ELF-1 (cell line): ENCODE measurements at regions not wholly inside any gene's neighbourhood (a gene's known extent, or its start where the extent isn't known, plus 50 kb on each side); places are given as distances from the start of the nearest gene placed in this dataset.

ENCODE experiments used
- DNase-seq: peaks from one replicate; pipeline ENCODE4 v3.0.0-alpha.2; 2016; ENCODE audit warnings: low read depth, low spot score

DNA sequence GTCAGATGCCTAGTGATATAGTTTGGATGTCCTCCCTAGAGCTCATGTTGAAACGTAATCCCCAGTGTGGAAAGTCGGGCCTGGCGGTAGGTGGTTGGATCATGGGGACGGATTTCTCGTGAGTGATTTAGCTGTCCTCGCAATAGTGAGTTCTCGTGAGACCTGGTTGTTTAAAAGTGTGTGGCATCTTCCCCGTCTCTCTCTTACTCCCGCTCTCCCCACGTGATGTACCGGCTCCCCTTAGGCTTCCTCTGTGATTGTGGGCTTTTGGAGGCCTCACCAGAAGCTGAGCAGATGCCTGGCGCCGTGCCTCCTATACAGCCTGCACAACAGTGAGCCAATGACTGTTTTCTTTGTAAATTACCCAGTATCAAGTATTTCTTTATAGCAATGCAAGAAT lies 264.5 kb downstream of the TTLL7 start:
- DNase-seq = no peak

DNA sequence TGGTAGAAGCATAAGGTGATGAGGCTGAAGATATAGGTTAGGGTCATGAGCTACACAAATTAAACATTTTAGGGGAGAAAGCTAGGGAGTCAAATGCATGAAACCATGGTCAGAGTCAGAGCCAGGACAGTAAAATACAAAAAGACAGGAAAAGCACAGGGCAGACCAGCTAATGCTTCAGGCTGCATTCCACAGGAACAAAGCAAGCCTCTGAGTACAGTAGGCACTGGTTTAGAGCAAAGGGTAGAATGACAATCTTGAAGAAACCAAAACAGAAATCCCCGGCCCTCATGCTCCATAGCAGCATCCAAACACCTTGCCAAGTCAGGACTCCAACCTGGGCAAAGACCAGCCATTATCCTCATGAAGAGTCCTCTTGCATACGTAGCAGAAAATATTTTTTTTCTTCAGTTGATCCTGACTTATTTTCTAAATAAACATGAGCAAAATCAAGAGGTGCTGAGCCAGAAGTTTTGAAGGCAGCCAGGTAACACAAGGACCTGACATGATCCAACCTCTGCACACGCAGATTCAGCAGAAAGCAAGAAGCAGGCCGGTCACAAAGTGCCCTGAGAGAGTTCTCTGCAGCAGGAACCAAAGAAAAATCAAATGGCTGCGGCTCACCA lies 273.1 kb downstream of the TTLL7 start:
- peak; percentile 43 for DNase-seq

DNA sequence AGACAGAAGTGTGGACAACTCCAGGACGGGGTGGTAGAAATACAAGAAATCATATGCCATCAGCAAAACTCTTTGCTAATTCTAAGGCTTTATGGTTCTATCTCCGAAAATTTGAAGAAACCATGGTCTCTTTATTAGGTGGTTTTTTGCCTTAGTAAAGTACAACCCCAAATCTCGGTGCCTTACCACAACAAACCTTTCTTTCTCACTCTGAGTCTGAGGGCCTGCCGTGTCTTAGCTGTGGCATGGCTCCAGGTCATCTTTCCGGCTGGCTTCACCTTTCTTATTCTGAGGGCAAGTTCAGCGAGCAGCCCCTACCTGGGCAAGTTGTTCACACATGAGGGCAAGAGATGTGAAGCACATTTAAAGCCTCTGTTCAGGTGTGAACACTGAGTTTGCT lies 280.6 kb downstream of the TTLL7 start:
- DNase-seq = no peak

DNA sequence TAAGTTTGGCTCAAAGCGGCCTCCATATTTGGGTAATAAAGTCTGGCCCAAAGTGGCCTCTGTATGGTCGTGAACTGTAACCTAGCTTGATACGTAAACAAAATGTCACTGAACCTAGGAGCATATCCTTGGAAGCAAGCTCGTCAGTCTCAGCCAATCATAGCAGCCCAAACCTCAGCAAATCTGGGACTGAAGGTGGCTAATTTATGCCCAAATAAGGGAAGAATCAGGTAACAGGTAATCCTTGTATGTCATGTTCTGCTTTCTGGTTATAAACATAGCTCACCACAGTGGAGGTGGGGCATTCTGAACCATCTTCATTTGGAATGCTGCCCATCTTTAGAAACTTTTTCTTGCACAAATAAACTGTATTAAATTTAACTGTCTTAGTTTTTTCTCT lies 281.1 kb downstream of the TTLL7 start:
- DNase-seq = no peak

DNA sequence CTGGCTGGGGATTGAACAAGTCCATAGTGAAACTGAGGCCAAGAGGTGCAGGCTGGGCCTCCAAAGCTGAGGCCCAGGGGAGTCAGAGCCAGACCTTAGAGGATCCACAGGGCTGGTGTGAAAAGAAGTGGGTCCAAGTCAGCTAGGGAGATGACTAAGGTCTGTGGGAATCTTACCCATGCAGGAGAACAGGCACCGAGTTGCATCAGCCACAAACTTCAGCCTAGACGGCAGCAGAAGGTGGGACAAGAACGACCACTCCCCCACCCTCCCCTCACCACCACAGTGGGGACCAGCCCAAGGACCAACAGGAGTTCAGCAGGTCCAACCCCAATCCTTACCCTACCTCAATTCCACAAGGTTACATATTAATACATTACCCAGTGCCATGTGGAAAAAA lies 282.3 kb downstream of the TTLL7 start:
- no peak for DNase-seq

DNA sequence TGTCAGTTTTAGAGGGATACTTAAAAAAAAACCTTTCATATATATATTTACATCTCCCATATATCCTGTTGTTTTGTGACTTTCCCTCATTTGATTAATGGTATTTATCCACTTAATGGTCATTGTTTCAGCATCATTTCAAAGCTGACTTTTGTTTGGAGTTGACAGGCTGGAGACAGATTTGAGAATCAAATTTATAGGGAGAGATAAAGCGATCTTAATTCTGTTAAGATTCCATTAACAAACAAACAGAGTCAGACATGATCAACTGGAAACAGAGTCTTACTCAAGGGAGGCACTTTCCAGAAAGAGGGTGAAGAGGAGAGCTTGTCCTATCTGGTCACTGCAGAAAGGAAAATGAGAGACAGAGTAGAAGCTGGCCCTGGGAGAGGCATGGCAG lies 283.4 kb downstream of the TTLL7 start:
- no peak for DNase-seq

DNA sequence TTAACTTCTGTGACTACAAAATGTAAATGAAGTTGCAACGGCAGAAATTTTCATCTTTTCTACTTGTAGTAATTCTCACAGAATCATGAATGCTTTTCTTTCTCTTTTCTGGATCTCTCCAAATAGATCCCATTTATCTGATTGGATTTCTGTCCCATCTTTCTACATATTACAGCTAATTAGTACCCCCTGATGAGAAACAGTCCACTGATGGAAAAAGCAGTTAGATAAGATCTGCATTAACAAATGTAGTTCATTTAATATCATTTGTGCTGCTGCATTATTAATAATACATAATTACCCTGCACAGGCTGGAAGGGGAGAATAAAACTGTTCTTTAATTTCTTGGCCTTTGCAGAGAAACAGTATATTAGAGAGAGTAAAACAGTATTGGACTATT lies 289.3 kb downstream of the TTLL7 start:
- no peak for DNase-seq

DNA sequence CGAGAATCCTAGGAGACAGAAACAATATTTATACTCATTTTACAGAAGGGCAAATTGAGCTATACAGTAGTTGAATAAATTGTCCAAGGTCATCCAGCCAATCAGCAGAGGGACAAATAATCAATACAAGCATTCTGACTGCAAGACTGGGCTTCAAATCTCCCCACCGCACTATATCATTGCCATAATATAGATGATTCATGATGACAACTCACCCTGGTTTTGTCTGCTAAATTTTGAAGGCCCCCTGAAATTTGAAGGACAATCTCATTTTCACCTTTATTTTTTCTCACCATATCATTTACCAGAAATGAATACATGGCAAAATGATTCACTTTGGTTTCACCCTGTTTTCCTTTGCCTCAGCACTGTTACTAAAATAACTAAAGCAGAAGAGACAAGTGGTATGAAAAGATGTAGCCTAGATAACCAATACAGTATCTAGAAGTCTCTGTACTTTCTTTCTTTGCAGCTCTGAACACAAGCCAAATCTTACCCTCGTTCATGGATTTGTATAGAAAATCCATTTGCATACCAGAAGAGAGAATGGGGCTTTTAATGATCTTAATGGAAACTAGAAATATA lies 292.5 kb downstream of the TTLL7 start:
- DNase-seq = no peak

DNA sequence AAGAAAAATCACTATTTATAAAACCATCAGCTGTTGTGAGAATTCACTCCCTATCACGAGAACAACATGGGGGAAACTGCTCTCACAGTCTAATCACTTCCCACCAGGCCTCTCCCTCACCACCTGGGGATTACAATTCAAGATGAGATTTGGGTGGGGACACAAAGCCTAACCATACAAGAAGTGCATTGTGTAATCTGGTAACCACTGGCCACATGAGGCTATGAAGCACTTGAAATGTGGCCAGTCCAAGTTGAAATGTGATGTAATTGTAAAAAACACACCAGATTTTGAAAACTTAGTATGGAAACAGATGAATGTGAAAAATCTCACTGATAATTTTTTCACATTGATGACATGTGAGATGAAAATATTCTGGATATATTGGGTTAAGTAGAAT lies 293.8 kb downstream of the TTLL7 start:
- no peak for DNase-seq

DNA sequence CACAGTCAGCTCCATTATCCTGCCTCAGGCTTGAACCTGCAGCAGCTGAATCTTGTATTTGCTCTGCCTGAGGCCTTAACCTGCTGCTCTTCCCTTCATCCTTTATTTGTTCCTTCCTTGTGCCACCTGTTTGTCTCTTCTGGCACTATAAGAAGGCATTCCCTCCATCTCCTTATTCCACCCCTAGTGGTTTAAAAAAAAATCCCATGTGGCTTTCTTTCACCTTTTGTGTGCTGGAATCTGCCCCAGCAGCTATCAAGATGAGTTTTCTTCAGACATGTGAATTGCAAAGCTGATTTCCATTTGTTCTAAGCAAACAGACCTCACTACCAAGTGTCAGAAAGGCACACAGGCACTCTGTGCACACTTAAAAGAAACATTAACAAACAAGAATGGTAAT lies 294.6 kb downstream of the TTLL7 start:
- DNase-seq = no peak

DNA sequence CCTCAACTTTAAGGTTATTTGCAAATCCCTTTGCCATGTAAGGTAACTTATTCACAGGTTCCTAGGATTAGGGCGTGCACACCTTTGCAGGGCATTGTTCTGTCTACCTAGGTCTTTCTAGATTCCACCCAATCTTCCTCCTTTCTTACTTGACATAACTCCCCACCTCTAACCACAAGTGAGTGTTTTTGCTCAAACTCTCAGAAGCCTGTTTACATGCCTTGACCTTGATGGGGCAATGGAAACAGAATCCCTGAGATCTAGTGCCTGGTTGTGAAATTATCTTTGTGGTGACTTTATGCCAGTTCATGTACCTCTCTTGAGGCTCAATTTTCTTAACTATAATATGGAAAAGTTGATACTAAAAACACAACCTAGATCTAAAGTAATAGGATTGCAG lies 296.6 kb downstream of the TTLL7 start:
- DNase-seq = no peak

DNA sequence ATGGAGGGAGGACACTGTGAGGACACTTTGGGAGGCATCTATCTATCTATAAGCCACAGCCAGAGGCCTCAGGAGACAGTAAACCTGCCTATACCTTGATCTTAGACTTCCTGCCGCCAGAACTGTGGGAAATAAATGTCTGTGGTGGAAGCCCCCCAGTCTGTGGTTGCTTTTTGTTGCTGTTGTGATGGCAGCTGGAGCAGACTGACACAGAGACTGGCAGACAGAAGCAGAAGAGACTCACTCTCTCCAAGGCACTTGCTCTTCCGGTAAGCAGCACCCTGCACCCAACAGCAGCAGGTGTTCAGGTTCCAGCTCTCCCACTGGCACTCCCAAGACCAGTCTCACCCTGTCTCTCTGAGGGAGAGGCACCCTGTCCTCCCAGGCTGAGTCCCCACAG lies 297.6 kb downstream of the TTLL7 start:
- DNase-seq = no peak

DNA sequence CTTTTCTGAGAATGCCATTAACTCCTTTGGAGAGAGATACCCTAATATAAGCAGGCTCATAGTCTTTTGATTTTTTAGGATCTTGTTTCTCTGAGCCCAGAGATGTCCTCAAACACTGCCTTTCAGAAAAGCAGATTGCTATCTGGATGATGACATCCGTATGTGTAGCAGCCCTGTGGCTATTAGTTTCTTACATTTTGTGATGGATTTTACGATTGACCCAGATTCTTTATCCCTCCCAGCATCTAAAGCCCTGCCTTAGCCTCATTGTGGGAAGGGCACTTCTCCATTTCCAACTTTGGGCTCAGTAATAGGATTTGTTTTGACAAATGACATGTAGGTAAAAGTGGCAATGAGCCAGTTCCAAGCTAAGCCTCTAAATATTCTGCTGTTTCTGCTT lies 300.3 kb downstream of the TTLL7 start:
- DNase-seq = no peak

DNA sequence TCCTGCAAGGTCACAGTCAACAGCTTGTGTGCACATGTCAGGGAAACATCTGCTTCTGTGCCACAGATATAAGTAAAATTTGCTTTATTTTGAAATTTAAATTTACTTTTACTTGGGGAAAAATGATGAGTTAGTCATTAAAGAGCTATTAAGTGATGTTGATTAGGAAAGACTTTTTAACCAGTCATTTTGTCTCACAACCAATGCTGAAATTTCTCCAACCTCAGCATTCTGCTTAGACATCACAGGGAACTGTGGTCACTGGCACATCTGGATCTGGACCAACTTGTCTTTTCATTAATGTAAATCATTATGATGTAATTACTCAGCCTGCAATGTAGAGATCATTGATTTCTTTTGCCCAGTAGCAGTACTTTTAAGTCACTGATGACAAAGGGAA lies 301.0 kb downstream of the TTLL7 start:
- DNase-seq = no peak

DNA sequence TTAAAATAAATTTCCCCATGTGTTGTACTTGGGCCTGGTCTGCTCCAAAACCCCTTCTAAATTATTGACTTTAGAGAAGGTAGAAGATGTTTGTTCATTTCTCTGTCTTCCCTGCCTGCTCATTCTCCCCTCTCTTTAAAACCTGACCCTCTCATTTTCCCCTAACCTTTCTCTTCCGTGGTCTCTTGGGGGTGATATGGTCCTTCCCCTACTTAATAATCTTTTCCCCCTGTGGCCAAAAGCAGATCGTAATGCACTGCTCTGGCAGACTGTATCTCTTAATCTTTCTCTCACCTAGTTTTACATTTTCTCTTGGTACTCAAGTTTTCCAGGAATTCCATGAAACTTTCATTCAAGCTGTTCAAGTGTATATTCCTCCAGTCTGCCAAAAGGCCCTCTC lies 301.7 kb downstream of the TTLL7 start:
- DNase-seq = no peak

DNA sequence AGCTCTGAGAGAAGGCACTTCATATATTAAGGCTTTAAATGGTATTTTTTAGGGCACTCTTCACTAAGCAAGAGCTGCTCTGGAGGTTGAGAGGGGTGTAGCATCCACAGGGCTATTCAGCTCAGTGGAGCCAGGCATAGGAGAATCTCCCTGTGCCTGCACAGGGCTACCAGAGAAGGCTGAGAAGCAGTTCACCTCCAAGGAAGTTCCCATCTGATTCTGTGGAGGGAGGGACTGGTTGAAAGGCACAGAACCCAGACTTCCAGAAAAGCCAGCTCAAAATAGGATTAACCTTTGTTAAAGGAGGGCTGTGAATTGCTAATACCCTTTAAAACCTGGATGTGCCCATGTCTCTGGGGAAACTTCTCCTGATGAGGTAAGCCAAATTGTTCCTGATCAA lies 304.5 kb downstream of the TTLL7 start:
- DNase-seq = peak; percentile 25

DNA sequence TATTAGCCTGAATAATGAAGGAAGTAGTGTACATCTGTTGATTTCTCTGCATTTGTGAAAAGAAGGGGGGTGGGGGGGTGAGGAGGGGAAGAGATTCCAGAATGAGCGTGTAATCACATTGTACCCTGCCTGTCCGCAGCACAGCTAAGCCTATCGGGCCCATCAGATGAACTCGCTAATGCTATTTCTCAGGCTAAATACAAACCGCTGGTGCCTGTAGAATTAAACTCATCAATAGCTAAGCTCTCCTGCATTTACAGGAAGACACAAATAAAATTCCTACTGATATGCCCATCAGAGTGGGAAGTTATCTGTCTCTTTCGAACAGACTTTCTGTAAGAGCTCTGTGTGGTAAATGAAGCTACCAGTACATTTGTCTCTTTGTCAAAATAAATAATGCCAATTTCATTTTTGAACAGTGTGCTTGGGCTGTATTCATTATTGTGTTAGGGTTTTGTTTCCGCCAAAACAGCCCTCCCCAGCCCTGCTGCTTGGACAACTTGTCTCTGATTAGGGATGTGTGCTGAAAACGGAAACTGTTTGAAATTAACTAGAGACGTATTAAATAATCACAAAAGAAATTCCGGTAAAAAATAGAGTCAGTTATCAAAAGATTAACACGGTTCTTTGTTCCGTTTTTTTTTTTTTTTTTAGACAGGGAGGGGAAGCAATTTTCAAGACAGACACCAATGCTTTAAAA lies 305.4 kb downstream of the TTLL7 start:
- peak; percentile 40 for DNase-seq

DNA sequence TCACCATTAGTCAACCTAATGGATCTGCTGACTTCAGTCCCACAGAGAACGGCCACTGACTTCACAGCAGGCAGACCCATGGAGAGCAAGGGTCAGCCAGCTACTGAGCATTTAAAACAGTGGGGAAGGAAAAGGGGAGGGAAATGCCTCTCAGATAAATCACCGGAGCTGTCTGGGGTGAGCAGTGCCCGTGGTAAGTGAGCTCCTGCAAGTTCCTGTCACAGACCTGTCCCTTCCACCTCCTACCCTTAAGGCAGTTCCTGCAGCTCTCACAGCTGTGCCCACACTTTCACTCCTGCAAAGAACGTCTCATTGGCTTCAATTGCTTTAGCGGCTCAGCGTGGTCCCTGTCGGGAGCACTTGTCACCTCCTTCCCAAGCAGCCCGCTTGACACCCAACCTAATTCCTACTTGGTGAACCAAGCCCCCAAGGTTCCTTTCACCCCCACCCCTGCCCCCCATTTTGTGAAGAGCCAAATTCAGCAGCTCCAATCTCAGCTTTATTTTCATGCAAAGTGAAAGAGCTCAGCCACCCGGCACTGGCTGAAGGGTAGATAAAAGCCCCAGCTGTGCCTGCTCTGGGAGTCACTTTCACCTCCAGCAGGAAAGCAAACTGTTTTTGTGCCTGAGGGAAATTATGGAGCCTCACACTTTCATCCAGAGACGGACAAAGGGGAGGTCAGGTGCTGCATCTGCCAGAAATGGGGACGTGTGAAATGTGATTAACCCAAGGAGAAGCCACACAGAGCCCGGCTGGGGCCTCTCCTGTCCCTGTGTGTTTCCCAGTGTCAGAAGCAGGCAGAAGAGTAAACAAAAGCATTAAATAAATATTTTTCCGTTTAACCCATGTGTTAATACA lies 306.2 kb downstream of the TTLL7 start:
- DNase-seq = peak; percentile 87

DNA sequence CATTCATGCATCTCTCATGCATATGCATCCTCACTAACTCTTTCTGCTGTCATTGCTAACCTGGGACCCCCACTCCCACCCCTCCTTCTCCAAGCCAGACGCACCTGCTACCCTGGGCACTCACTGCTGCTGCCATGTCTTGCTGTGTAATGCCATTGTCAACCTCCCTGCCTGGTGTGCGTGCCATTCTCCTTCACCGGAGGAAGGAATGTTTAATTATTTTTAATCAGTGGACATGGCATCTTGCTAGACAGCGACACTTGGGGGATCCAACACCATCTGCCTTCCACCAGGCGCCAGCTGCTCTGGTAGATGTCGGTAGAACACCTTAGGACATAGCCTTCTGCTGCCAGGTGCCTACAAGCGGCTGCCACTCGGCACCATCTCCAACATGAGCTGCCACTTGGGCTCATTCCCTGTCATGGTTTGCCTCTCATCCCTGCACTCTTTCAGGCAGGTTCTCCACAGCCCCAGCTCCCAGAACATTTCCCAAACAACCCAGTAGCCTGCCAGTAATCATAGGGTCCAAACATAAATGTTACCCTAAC lies 306.9 kb downstream of the TTLL7 start:
- DNase-seq = no peak

DNA sequence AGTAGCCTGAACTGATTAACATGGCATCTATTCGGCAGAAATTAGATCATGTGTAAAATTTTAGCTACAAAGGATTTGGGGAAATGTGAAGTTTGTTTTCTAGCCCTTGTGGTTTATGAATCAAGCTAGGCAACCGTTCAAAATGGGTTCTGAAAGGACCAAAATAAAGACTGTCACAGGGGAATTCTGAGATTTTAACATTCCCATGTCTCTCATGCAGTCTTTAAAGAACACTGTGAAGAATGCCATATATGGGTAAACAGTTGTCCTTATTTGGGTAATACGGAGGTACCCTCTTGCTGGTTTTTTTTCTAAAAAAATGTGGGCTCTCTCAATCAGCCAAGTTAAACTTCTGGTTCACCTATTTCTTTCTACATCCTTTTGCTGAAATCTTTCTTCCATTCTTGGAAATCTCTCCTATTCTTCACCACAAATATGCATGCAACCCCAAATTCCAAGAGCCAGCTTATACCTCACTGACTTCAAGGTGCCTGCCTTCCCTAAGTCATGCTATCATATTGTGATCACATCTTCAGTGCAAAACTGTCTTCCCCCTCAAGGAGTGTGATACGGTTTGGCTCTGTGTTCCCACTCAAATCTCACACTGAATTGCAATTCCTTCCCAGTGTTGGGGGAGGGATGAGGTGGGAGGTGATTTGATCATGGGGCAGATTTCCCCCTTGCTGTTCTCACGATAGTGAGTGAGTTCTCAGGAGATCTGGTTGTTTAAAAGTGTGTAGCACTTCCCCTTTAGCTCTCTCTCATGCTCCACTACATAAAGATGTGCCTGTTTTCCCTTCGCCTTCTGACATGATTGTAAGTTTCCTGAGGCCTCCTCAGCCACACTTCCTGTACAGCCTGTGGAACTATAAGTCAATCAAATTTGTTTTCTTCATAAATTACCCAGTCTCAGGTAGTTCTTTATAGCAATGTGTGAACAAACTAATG lies 308.7 kb downstream of the TTLL7 start:
- DNase-seq = no peak

DNA sequence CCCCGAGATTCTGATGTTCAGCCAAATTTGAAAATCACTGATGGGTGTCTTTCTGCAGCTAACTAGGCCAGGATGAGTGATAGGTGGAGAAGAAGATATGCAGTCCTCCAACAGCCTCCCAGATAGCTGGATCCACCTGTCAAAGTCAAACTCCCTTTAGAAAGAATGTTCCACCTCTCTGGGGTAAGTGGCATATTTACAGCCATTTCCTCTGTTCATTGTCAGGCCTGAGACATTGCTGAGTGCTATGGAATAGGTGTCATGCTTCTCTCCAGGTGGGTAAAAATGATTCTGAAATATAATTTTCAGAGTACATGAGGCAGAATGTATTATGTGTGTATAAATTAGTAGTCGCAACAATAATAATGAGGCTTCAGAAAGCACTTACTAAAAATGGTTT lies 316.8 kb downstream of the TTLL7 start:
- no peak for DNase-seq
